ENCODE measurements at regions not wholly inside any gene's neighbourhood (a gene's known extent, or its start where the extent isn't known, plus 50 kb on each side); places are given as distances from the start of the nearest gene placed in this dataset.

DNA sequence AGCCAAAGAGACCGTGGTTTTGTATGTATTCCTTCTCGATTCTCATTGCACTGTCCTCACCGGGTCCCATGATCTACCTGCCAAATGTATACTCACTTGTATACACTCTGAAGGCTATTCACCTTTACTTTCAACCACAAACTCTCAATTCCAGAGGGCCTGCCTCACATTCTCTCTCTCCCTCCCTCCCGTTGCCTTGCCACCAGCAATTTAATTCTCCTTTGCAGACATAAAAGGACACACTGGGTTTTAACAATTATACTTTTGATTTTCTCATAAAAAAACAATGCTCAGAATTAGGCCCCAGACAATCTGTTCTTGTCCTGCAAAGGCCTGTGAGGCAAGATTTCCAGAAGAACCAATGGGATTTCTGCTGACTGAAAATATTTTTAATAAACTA is 265.1 kb upstream of the PSMD7 start:
- DNase-seq (ENCODE audit: low read depth) = no peak

- DNase-seq (ENCODE audit: low read depth) = no peak
These were observed 266.5 kb upstream of the PSMD7 start for GRCh38 chr16:74030000-74030706.

DNA sequence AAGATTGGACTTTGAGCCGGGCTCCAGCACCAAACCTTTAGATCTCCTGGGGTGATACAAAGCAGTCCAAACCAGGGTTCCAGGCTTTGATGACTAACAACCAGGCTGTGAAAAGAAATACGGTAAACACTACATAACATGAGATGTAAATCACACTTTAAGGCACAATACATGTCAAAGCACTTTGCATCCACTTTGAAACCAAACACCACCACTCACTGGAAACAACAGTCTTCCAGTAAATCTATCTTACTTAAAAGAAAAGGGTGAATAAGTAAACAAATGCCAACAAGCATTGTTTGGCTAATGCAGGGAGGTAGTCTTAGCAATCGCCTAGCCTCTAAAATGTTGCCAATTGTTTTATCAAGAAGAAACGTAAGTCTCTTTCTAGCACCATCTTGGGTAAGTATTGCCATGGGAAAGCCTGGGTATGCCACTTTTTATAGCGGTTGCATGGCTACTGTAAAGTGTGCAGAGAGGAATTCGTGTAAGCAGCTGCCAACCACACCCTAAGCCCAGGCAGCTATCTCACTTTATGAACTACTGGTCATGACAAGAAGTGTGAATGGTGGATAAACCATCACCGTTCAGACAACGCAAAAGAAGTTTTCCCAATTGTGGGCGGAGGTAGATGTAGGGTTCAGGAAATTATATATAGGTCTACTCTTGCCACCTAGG is 267.4 kb upstream of the PSMD7 start:
- no peak for DNase-seq (ENCODE audit: low read depth)

GRCh38 chr16:74026373-74027281 is 270.0 kb upstream of the PSMD7 start:
- DNase-seq (ENCODE audit: low read depth) = no peak

GRCh38 chr16:74024953-74025352 is 271.7 kb upstream of the PSMD7 start:
- DNase-seq (ENCODE audit: low read depth) = no peak

DNA sequence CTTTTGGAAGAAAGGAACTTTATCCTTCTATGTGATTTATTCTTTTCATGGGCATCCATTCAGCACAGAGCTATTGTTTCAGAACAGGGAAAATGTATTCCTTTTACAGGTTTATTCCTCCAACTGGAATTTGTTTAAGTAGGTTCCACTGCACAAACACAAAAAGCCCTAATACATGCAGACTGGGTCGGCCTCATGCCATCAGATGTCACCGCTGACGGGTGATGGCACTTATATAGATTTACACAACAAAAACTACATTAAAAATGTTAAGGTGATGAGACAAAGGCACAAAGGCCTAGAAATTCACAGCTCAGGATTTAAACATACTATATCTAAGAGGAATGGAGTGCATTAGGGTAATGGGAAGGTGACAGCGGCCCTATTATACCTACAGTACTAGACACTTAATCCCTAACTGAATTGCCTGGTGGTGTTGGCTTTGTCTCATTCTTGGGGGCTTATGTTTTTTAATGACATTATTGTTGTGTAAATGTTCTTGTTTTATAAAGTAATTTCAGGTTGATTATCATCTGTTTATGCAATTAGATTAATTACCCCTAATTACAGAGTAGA is 276.4 kb upstream of the PSMD7 start:
- no peak for DNase-seq (ENCODE audit: low read depth)

GRCh38 chr16:74019612-74020011 is 277.0 kb upstream of the PSMD7 start:
- no peak for DNase-seq (ENCODE audit: low read depth)

DNA sequence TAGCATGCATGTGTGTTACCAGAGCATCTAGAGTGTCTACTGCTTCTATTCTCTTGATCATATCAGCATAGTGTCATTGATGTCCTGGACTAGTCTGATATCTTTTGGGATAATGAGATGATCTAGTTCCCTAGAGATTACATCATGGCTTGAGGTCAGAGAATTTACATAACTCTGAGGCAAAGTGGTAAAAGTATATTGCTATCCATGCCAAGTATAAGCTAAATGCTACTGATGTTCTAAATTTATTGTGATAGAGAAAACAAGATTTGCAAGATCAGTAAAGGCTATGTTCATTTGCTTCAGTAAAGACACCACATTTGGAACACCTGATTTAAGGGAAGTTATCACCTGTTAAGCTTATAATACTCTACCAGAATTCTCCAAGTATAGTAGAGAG is 280.7 kb upstream of the PSMD7 start:
- DNase-seq (ENCODE audit: low read depth) = no peak

DNA sequence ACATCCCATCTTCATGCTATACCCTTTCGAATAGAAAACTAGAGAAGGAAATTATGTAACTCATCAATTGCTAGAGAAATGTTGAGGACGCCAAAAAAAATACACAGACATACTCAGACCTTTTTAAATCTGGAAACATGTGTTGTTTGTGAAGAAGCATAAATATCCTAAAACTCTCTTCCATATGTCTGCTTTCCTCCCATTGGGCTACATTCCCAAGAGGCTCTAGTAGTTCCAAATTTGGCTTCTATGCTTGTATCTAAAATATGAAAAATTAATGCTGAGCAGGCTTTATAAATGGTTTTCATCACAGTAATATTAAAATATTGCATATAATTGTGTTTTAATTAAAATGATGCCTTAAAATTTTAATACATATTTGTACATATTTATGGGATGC is 297.9 kb upstream of the PSMD7 start:
- DNase-seq (ENCODE audit: low read depth) = no peak

DNA sequence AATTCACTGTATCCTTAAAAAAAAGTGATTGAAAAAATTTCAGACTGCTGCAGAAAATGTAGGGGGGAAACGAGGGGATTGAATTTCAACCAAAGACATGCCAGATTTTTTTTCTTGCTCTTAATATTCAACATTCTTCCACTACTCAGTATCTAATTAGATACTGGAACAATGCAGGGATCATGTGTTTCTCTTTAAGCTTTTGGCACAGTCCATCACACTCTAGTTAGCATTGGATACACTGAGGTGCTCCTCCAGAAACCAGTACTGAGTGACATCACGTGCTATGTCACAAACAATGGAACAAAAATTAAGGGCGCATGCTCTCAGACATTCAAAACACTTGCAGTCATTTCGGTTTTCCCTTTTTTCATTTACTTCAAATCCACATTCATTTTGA is 298.6 kb upstream of the PSMD7 start:
- DNase-seq (ENCODE audit: low read depth) = no peak

DNA sequence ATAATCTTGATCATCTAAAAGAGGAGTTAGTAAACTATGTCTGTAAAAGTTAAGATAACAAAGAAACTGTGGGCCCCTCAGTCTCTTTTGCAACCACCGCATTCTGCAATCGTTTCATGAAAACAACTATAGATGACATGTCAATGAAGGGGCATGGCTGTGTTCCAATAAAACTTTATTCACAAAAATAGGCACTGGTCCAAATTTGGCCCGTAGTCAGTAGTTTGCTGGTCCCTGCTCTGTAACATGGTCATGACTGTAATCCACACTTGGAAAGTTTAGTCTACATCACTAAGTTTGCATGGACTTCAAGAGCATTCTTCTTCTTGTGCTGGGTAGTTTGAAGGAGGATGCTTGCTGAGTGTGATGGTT is 299.3 kb upstream of the PSMD7 start:
- no peak for DNase-seq (ENCODE audit: low read depth)

- DNase-seq (ENCODE audit: low read depth) = no peak
These were observed 299.8 kb upstream of the PSMD7 start for GRCh38 chr16:73996624-73997339.

DNA sequence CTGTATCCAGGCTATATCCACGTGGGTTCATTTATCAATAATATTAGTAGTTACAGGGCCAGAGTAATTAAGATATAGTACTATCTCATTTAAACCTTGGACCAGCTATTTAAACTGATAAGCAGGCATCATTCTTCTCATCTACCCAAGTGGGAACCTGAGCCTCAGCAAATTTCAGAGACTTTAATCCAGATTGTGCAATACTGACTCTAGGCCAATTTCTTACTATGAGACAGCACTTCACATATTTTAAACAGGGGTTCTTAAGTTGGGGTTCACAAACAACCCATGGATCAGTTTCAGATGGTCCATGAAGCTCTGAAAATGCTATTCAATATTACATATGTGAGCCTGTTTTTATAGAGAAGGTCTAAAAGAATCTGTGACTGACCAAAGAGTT is 302.7 kb upstream of the PSMD7 start:
- DNase-seq (ENCODE audit: low read depth) = no peak

DNA sequence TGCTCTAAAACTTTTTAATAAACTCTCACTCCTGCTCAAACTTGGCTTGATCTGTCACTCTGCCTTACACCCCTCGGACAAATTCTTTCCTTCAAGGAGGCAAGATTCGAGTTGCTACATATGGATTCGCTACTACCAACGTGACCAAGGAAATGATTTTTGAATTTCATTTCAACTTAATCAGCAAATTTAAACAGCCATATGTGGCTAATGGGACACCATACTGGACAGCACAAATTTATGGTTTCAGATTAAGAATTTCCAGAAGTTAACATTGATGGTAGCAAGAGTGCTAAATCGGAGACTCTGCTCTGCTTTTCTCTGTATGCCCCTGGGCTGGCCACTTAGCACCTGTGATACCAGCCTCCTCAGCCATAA is 318.2 kb upstream of the PSMD7 start:
- DNase-seq (ENCODE audit: low read depth) = no peak

- DNase-seq (ENCODE audit: low read depth) = no peak
These were observed 320.0 kb upstream of the PSMD7 start for GRCh38 chr16:73976644-73977043.

DNA sequence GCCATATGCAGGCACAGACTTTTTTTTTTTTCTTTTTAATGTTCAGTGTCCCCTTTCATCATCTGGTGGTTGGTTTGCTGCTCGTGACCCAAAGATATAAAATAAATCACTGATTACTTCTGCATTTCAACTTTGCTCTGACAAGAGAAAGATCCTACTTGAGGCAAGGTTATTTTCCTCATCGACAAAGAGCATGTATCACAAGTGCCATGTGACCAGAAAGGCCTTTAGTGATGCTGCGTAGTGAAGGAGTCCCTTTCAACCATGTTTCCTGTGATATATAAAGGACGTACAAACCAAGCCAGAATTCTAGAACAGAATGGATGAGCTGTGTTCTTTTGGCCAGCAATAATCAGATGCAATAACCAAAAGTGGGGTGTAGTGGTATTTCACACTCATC is 323.4 kb upstream of the PSMD7 start:
- no peak for DNase-seq (ENCODE audit: low read depth)

- DNase-seq (ENCODE audit: low read depth) = no peak
These were observed 329.8 kb upstream of the PSMD7 start for GRCh38 chr16:73966851-73967250.

- no peak for DNase-seq (ENCODE audit: low read depth)
These were observed 331.0 kb upstream of the PSMD7 start for GRCh38 chr16:73965591-73965990.

DNA sequence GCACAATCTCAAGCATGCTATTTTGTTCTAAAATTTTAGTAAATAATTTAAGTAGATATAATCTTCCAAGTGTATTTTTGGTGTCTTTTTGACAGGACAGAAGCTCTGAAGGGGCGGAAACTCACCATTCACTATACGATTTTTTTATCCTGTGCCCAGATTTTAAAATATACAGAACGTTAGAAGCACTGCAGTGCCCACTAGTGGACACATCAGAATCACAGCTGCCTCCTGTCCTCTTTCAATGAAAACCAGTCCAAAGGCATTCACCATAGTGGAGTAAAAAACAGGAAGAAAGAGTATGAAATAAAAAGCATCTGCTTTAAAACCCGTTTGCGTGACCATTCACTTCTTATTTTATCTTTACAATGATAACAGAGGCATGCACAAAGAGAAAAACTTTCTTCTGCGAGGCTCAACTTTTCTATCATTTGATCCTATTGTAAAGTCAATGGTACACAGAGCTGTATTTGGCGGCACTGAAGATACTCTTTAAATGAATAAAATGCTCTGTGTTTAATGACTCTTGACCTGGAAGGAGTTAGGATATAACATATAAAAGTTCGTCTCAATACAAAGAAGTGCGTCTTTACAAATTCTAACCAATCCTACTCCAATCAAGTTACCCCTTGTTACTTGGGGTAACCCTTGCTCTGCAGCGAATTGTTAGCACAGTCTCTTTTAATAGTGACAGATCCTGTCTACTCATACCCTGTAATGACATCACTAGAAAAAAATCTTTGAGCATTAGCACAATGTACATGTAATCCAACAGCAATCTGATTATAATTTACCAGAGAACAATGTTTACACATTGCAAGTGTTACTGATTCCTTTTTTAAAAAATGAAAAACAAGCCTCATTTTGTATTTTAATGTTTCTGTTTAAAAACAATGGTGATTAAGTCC is 339.8 kb upstream of the PSMD7 start:
- DNase-seq (ENCODE audit: low read depth) = peak; percentile 30

- DNase-seq (ENCODE audit: low read depth) = no peak
These were observed 340.9 kb upstream of the PSMD7 start for GRCh38 chr16:73955702-73956101.

- no peak for DNase-seq (ENCODE audit: low read depth)
These were observed 341.4 kb upstream of the PSMD7 start for GRCh38 chr16:73955255-73955654.

Measured in HS-5 (cell line).